ENCODE measurements at regions not wholly inside any gene's neighbourhood (a gene's known extent, or its start where the extent isn't known, plus 50 kb on each side); places are given as distances from the start of the nearest gene placed in this dataset.

- Histone ChIP-seq H3K9me3 (ENCODE audit: insufficient read depth, low read length) (no peaks in the 10 kb centered on the region), H3K79me2 (ENCODE audit: low read length) (no peaks in the 10 kb centered on the region), H3K4me1 (ENCODE audit: low read length) (no peaks in the 10 kb centered on the region), H3K27ac (ENCODE audit: low read length) (no peak overlapping the region), H3K27me3 (ENCODE audit: low read depth, low read length) (peaks cover 40% of the 10 kb centered on the region), H4K20me1 (ENCODE audit: insufficient read depth, low read length) (no peaks in the 10 kb centered on the region), H3K36me3 (replicated peaks; ENCODE audit: low read depth, low read length) (no peaks in the 10 kb centered on the region), H3K9ac (ENCODE audit: low read length) (no peak overlapping the region), H3K4me3 (ENCODE audit: low read length) (no peak overlapping the region), H3K4me2 (ENCODE audit: low read length) (no peak overlapping the region), H2AFZ (ENCODE audit: low read depth, low read length) (no peak overlapping the region)
- no peak for TF ChIP-seq CTCF (IDR thresholded peaks at IDR 0.05; ENCODE audit: low read depth, low read length)
Measured at GRCh38 chr22:27080036-27080578, 422.7 kb downstream of the MIAT start.

DNA sequence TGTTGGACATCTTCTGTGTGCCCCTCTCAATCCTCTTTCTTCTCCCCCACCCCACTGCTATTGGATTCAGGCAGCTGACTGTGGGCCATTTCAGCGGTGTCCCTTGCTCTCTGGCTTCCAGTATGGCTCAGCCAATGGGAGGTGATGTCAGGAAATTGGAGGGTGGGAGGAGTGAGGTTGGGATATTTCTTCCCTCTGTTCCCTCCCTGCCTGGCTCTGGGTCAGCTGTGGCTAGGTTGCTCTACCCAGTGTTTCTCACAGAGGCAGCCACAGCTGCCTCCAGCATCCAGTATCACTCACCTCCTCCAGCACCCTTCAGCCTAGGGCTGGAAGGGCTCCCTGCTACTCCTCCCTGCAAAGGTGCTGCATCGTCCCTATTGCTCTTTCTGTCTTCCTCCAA is 423.5 kb downstream of the MIAT start:
- no peak for TF ChIP-seq EZH2phosphoT487 (IDR thresholded peaks at IDR 0.05; ENCODE audit: low read depth)
- no peak for TF ChIP-seq CTCF (IDR thresholded peaks at IDR 0.05; ENCODE audit: low read depth, low read length)
- H2AFZ ChIP-seq (ENCODE audit: low read depth, low read length), result no peak overlapping the region
- no peaks in the 10 kb centered on the region for H3K9me3 ChIP-seq (ENCODE audit: insufficient read depth, low read length)
- H3K4me1 ChIP-seq (ENCODE audit: low read length), result no peaks in the 10 kb centered on the region
- no peaks in the 10 kb centered on the region for H3K79me2 ChIP-seq (ENCODE audit: low read length)
- peaks cover 48% of the 10 kb centered on the region for H3K27me3 ChIP-seq (ENCODE audit: low read depth, low read length)
- no peak overlapping the region for H3K9ac ChIP-seq (ENCODE audit: low read length)
- no peak overlapping the region for H3K4me3 ChIP-seq (ENCODE audit: low read length)
- no peaks in the 10 kb centered on the region for H4K20me1 ChIP-seq (ENCODE audit: insufficient read depth, low read length)
- no peak overlapping the region for H3K4me2 ChIP-seq (ENCODE audit: low read length)
- H3K27ac ChIP-seq (ENCODE audit: low read length), result no peak overlapping the region
- H3K36me3 ChIP-seq (replicated peaks; ENCODE audit: low read depth, low read length), result no peaks in the 10 kb centered on the region

DNA sequence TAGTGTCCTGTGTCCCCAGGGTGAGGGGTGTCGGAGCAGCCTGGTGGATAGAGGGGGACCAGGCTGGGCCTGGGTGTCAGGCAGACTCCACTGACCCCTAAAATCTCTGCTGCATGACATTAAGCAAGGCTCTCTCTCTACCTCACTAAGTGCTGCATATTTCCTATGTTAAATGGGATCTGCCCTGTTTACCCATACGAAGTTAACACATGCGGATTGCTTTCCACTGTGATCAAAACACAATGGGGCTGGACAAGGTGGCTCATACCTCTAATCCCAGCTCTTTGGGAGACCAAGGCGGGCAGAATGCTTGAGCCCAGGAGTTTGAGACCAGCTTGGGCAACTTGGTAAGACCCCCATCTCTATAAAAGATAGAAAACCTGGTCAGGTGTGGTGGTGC is 426.2 kb downstream of the MIAT start:
- TF ChIP-seq EZH2phosphoT487 (IDR thresholded peaks at IDR 0.05; ENCODE audit: low read depth) (no peak), CTCF (IDR thresholded peaks at IDR 0.05; ENCODE audit: low read depth, low read length) (no peak)
- no peak overlapping the region for H3K27ac ChIP-seq (ENCODE audit: low read length)
- H3K4me3 ChIP-seq (ENCODE audit: low read length), result no peak overlapping the region
- no peak overlapping the region for H3K4me2 ChIP-seq (ENCODE audit: low read length)
- no peaks in the 10 kb centered on the region for H3K79me2 ChIP-seq (ENCODE audit: low read length)
- H4K20me1 ChIP-seq (ENCODE audit: insufficient read depth, low read length), result no peaks in the 10 kb centered on the region
- no peak overlapping the region for H3K9ac ChIP-seq (ENCODE audit: low read length)
- no peaks in the 10 kb centered on the region for H3K36me3 ChIP-seq (replicated peaks; ENCODE audit: low read depth, low read length)
- no peak overlapping the region for H2AFZ ChIP-seq (ENCODE audit: low read depth, low read length)
- no peaks in the 10 kb centered on the region for H3K9me3 ChIP-seq (ENCODE audit: insufficient read depth, low read length)
- H3K27me3 ChIP-seq (ENCODE audit: low read depth, low read length), result peaks cover 67% of the 10 kb centered on the region
- H3K4me1 ChIP-seq (ENCODE audit: low read length), result no peaks in the 10 kb centered on the region

DNA sequence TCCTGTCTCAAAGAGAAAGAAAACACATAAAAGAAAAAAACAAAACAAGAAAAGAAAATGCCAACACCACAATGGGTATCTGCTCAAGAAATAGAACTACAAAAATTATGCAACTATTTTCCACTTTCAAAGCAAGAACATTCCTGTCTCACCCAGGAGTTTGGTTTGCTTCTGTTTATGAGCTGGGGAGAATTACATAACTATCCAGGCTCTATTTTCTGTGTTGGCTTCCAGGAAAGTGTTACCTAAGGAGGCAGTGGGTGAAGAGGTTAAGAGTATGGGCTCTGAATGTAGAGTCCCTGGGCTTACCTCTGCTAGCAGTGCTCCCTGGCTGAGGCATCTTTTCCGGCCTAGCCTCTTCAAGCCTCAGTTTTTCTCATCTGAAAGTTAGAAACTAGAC is 426.7 kb downstream of the MIAT start:
- H3K36me3 ChIP-seq (replicated peaks; ENCODE audit: low read depth, low read length), result no peaks in the 10 kb centered on the region
- no peak overlapping the region for H3K27ac ChIP-seq (ENCODE audit: low read length)
- H3K4me1 ChIP-seq (ENCODE audit: low read length), result no peaks in the 10 kb centered on the region
- H4K20me1 ChIP-seq (ENCODE audit: insufficient read depth, low read length), result no peaks in the 10 kb centered on the region
- no peak overlapping the region for H3K9ac ChIP-seq (ENCODE audit: low read length)
- TF ChIP-seq EZH2phosphoT487 (IDR thresholded peaks at IDR 0.05; ENCODE audit: low read depth), result no peak
- no peak for TF ChIP-seq CTCF (IDR thresholded peaks at IDR 0.05; ENCODE audit: low read depth, low read length)
- no peak overlapping the region for H3K4me2 ChIP-seq (ENCODE audit: low read length)
- no peak overlapping the region for H2AFZ ChIP-seq (ENCODE audit: low read depth, low read length)
- no peaks in the 10 kb centered on the region for H3K79me2 ChIP-seq (ENCODE audit: low read length)
- H3K27me3 ChIP-seq (ENCODE audit: low read depth, low read length), result peaks cover 62% of the 10 kb centered on the region
- H3K4me3 ChIP-seq (ENCODE audit: low read length), result no peak overlapping the region
- H3K9me3 ChIP-seq (ENCODE audit: insufficient read depth, low read length), result no peaks in the 10 kb centered on the region
